GM12874 (cell line): ENCODE measurements at regions not wholly inside any gene's neighbourhood (a gene's known extent, or its start where the extent isn't known, plus 50 kb on each side); places are given as distances from the start of the nearest gene placed in this dataset.

Source experiments
- CTCF ChIP-seq: IDR thresholded peaks from 2 replicates; pipeline ENCODE4 v1.5.1; 2011; ENCODE audit warnings: low read depth, mild to moderate bottlenecking, control low read depth, low read length, moderate library complexity; ENCODE audit not compliant: insufficient read depth

- TF ChIP-seq CTCF, result no peak
These were observed 487.1 kb downstream of the PCNX1 start for GRCh38 chr14:71394386-71394785.

- TF ChIP-seq CTCF, result no peak
These were observed 487.9 kb downstream of the PCNX1 start for GRCh38 chr14:71395151-71395604.

- TF ChIP-seq CTCF, result no peak
These were observed 488.4 kb downstream of the PCNX1 start for GRCh38 chr14:71395636-71396035.

GRCh38 chr14:71396050-71396677 lies 488.9 kb downstream of the PCNX1 start:
- no peak for TF ChIP-seq CTCF

GRCh38 chr14:71397371-71397770 lies 490.1 kb downstream of the PCNX1 start:
- TF ChIP-seq CTCF, result no peak

DNA sequence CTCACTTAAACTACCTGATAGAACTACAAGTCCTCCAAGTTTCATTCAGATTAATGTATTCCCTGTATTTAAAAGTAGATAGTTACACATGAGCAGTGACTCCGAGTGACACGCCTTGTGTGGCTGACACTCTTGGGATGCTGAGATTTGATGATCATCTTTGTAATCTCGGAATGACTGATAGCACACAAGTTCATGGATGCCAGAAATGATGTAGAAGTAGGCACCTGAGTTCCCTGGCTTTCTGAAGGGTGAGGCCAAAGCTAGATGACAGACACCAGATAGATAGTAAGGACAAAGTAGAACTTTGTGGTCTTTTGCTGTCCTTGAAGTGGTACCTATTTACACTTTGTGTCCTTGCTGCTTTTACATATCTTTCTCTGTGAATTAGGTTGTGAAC lies 491.2 kb downstream of the PCNX1 start:
- TF ChIP-seq CTCF, result no peak

- TF ChIP-seq CTCF, result no peak
These were observed 491.8 kb downstream of the PCNX1 start for GRCh38 chr14:71399057-71399487.
